HG03442 (cell line): ENCODE measurements at regions not wholly inside any gene's neighbourhood (a gene's known extent, or its start where the extent isn't known, plus 50 kb on each side); places are given as distances from the start of the nearest gene placed in this dataset.

Experiments
- ATAC-seq: cut with Tn5 transposase; IDR thresholded peaks from one replicate; pipeline ENCODE4 v1.9.1; 2021; ENCODE audit warnings: mild to moderate bottlenecking, moderate library complexity; ENCODE audit not compliant: unreplicated experiment

DNA sequence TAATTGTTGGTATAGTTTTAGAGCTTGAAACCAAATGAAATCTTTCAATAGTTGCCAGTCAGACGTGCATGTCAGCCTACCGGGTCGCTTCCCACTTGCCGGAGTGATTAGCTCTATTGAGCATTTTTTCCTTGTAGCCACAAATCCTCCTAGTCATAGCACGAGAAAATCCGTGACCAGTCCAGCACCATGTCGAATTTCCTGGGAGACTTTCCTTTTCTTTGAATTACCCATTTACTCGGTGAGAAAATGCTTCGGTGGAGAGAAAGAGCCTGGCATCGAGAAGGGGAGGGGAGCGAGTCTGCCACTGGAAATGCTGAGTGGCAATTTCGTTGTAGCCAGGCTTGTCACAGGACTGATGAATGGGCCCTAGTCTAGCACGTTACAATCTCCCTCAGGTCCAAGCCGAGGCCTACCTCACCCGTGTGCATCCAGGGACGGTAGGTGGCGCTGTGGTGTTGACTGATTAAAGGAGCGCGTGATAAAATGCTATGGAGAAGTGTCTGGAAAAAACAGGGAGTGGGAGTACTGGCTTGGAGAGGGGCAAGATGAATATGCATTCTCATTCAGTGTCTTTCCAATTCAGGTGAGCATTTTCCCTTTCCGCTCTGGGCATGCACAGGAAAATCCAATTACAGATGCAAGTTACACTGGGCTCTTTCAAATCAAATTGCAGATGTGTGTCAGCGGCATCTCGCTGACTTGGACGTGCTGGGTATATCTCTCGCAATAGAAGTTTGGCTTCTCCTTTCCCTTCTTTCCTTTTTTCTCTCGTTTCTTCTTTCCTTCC lies 238.8 kb downstream of the EDEM1 start:
- ATAC-seq, result peak; percentile 52

DNA sequence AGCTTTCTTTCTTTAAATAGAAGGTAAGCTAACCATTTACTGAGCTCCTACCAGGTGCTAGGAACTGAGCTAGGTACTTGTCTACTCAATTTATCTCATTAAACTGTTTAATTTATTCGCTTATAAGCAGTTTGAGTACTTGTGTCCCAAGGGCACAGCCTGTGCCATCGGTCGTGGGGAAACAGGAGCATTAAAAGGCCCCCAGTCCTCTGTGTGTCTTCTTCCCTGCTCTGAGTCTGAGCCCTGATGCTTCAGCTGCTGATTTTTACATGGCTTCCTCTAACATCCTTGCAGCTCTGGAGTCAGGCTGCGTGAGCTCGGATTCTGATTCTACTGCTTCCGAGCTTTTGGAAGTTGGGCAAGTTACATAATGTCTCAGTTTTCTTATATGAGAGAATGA lies 239.5 kb downstream of the EDEM1 start:
- ATAC-seq, result no peak

DNA sequence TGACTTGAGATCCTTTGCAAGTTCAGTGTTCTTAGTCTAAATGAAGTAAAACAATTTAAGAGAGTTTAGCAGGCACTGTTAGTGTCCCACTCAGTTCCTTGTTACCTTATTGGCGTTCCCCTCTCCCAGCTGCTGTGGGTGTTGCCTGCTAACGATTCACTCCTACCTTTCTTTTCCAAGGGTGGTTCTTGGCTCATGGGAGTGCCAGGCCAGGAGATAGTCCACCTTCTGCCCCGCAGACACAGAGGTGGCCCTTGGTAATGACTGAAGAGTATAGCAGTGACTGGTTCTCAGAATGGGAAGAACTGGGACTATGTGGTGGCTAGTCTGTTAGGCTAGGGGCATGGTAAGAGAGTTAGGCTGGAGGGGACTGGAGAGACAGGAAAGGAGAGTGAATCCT lies 240.4 kb downstream of the EDEM1 start:
- ATAC-seq, result no peak

DNA sequence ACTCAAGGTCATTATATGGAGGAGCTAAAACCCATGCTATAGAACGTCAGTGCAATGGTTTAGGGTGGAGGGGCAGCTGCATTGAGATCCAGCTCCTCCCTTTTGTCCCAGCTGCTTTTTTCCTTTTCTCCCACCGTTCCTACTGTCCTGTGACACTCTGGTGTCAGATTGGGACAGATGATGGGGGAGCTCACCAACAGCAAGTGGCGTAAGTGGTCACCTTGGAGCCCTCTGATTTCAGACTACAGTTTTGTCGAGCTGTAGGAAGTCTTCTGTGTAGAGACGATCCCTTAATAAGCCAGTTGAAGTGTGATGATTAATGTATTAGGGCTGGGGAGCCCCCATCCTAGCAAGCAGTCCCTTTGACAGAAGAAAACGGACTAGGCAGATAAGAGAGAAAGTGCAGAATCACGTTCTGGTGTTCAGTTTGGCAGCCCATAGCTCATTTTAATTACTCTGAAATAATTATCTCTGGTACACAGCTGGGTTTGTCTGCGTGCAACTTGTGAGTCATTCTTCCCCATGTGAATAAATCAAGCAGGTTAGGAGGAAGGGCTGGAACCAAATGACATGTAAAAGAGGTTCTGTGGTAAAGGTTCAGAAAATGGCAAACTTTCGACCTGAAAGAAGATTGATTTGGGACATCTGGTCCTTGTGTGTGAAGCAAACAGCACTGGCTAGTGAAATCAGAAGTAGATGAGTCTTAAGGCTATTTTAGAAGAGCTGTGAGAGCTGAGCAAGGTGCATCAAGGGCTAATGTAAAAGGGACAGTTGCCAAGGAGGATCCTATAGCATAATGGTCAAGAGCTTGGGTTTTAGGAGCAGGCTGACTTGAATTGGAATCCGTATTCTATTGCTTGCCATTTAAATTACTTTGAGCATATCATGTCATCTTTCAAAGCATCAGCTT lies 241.4 kb downstream of the EDEM1 start:
- ATAC-seq, result peak; percentile 77

DNA sequence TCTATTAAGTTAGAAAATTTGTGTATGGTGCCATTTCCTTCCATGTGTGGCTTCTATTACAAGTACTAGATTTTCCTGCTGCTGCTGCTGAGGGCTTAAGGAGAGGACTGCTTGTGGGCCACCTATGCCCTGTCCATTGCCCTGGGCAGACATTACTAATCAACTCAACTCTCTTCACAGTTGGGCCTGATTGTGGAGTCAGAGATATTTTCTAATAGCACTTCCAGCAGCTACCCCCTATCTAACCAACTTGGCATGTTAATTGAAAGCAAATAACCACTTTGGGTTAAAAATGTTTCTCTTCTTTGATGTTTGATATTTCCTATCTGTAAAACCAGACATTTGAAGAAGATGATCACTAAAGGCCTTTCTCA lies 242.0 kb downstream of the EDEM1 start:
- ATAC-seq, result no peak

DNA sequence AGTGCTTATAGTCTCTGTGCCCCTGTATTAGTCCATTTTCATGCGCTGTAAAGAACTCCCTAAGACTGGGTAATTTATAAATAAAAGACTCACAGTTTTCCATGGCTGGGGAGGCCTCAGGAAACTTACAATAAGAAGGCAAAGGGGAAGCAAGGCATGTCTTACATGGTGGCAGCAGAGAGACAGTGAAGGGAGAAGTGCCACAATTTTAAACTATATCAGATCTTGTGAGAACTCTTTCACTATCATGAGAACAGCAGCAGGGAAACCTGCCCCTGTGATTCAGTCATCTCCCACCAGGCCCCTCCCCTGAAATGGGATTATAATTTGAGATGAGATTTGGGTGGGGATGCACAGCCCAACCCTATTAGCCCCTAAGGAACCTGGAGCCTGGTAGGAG lies 243.2 kb downstream of the EDEM1 start:
- ATAC-seq, result no peak

DNA sequence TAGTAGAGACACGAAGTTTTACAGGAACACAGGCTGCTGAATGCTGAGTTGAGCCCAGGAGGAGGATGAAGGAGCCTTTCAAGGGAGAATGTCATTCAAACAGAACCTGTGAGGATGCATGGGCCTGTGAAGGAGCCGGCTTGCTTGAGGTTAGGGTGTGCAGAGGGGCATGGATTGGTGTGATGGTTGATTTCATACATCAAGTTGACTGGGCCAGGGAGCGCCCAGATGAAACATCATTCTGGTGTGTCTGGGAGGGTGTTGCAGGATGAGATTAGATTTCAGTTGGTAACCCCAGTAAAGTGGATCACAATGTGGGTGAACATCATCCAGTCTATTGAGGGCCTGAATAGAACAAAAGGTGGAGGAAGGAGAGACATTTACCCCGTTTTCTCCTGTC lies 243.6 kb downstream of the EDEM1 start:
- no peak for ATAC-seq

DNA sequence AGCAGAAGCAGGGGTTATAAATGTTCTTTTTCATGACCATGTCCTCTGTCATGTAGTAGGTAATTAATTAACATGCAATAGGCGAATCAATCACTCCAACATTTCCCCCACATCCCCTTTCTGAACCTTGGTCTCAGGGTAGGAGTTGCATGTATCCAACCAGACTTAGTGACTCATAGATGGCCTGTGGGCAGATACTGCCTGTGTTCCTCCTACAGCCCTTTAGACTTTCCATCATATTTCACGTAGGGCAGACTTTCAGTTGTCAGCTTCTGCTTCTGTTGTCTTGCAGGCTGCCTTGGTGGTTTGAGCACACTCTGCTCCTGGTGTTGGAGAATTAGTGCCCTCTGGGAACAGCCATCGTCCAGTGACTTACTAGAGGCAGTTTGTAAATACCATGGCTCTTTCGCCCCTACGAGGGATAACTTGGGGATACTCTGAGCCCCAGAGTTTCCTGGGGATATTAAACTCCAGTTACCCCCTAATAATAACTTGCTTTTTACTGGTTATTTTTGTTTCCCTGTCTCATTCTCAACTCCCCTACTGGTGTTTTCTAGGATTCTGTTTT lies 244.4 kb downstream of the EDEM1 start:
- ATAC-seq, result no peak

DNA sequence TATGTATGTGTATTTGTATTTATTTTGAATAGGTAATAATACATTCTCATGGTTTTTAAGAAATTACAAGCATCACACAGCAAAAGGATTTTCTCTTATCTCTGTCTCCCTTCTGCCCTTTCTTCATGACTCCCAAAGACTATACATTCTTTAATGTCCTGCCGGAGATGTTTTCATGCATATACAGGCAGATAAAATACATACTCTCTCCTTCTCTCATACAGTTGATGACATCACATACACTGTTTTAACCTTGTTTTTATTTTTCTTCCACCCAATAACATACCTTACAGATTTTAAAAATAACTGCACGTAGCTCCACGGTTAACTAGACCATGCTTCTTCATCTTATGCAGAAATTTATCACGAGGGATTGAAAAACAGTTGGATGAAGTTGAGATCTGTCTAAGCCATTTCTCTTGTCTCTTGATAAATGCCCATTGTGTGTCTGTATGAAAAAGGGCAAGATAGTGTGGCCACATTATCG lies 249.8 kb downstream of the EDEM1 start:
- no peak for ATAC-seq

DNA sequence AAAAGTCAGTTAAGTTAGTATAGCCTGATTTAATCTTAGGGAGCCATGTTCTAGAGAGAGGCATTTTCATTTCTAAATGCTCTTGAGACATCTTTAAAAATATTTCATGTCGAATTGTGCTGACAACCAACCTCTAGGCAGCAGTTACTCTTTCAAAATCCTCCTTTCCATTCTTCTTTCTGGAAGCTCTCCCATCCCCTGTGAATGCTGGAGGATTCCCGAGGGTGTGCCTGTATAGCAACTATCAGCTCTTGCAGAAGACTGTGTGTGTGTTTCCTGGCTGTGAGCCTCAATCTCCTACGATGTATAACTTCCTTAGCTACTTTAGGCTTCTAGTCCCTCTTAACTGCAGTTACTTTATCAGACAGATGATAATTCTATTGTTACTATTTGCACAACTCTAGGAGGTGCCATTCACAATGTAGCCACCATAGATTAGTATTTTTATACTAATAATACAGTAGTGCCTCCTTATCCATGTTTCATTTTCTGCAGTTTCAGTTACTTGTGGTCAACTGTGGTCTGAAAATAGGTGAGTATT lies 250.3 kb downstream of the EDEM1 start:
- no peak for ATAC-seq

DNA sequence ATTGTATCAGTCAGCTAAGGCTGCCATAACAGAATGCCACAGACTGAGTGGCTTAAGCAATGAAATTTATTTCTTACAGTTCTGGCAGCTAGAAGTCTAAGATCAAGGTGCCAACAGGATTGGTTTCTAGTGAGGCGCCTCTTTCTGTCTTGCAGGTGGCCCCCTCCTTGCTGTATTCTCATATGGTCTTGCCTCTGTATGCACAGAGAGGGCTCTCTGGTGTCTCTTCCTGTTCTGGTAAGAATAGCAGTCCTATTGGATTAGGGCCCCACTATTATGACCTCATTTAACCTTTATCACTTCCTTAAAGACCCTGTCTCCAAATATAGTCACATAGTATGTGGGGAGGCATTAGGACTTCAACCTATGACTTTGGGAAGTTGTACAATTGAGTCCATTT lies 253.9 kb downstream of the EDEM1 start:
- ATAC-seq, result no peak

DNA sequence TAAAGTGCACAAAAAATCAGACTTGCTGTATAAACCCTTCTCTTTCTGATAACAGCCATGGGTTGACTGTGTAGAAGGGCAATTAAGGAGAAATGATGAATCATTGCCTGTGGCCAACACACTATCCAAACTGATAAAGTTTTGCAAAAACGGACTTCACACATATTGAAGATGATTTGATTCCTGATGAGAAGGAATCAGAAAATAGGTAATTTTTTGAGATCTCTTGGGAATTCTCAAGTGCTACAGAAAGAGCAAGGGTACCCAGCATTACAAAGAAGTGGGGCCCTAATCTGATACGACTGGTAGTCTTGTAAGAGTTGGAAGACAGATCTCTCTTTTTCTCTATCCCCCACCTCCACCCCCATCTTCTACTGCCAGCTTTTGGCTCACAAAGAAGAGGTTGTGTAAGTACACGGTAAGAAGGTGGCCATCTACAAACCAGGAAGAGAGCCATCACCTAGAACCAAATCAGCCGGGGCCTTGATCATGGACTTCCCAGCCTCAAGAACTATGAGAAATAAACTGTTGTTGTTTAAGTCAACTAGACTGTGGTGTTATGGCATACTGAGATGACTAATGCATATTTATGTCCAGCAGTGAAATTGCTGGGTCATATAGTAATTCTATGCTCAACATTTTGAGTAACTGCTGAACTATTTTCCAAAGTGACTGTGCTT lies 254.7 kb downstream of the EDEM1 start:
- ATAC-seq, result no peak

DNA sequence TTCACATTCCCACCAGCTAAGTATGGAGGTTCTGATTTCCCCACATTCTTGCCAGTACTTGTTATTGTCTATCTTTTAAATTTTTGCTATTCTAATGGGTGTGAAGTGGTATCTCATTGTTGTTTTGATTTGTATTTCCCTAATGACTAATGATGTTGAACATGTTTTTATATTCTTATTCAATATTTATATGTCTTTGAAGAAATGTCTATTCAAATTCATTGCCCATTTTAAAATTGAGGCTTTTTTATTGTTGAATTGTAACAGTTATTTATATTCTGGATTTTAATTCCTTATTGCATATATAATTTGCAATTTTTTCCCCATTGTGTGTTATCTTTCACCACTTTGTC lies 255.3 kb downstream of the EDEM1 start:
- no peak for ATAC-seq

DNA sequence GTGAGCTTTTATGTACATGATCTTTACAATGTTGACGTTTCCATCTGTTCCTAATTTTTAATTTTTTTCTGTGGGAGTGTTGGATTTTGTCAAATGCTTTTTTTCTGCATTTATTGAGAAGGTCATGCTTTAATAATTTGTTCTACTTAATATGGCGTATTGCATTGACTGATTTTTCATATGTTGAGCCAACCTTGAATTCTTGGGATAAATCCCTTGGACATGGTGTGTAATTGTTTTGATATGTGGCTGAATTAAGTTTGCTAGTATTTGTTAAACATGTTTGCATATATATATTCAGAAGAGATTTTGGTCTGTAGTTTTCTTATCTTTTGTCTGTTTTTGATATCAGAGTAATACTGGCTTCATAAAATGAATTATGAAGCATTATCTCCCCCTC lies 256.7 kb downstream of the EDEM1 start:
- no peak for ATAC-seq

DNA sequence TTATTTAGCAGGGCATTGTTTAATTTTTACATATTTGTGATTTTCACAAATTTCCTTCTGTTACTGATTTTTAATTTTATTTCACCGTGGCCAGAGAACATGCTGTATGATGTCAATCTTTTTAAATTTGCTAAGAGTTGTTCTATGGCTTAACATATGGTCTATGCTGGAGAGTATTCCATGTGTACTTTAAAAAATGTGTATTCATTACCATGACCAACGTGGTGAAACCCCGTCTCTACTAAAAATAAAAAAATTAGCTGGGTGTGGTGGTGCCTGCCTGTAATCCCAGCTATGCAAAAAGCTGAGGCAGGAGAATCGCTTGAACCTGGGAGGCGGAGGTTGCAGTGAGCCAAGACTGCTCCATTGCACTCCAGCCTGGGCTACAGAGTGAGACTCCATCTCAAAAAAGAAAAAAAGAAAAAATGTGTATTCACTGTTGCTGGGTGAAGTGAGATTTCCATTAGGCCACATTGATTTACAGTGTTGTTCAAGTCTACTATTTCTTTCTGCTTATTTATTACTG lies 258.2 kb downstream of the EDEM1 start:
- no peak for ATAC-seq

DNA sequence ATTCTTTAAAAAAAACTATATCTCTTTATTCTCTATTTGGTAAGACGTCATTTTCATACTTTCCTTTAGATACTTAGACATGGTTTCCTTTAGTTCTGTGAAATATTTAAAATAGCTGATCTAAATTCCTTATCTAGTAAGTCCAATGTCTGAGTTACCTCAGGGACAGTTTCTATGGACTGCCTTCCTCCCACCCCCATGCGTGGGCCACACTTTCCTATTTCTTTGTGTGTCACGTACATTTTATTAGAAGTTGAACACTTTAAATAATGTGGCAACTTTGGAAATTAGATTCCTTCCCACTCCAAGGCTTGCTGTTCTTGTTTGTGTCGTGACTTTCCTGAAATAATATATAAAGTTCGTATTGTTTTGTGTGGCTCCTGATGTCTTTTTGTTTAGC lies 260.7 kb downstream of the EDEM1 start:
- no peak for ATAC-seq

DNA sequence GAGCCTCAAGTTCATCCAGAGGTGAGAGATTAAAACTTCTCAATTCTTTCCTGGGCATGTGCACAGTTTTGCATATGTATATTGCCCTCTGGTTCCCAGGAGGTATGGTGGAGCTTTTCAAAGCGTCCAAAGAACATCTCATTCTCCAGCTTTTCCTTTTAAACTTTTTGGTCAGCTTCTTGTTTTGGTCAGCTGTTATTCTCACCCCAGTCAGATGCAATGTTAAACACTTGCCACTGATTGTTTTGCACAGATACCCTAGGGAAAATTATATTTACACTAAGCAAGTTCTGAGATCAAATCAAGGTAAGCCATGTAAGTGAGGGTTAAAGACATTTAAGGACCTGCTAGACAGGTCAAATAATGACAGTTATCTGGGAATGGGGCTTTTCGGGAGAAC lies 261.3 kb downstream of the EDEM1 start:
- no peak for ATAC-seq

DNA sequence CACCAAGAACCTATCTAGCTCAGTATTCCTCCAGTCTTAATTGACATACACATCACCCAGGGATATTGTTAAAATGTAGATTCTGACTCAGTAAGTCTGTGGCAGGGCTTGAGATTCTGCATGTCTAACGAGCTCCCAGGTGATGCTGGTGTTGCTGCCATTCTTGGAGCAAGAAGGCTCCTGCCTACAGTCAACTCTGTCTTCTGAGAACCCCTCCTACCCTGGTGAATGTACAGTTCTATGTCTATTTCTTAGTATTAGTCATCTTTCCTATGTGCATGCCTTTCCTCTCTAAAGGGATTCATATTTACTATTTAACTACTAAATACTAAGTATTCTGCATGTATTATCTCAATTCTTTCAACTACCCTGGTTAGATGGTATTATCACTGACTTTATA lies 268.7 kb downstream of the EDEM1 start:
- ATAC-seq, result no peak

DNA sequence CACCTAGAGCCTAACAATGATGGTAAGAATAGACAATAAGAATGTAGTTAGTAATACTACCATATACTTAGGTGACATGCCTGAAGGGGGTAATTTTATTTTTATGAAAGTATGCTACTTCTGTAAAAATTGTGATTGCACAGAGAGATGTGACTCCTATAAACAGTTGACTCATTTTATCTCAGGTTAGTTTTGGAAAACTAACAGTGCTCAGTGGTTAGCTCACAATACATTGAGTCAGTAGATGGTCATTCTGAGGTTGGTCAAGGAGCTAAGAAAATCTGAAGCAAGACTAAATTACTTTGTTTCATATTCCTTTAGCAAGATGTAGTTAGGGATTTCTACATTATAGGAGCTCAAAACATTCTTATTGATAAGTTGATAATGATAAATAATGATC lies 271.0 kb downstream of the EDEM1 start:
- no peak for ATAC-seq

DNA sequence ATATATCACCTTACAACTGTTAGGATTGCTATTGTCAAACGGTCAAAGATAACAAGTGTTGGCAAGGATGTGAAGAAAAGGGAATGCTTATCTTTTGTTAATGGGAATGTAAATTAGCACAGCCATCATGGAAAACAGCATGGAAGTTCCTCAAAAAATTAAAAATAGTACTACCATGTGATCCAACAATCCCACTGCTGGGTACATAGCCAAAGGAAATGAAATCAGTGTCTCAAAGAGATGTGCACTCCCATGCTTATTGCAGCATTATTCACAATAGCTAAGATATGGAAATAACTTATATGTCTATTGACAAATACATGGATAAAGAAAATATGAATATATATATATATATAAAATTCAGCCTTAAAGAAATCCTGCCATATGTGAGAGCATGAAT lies 274.6 kb downstream of the EDEM1 start:
- no peak for ATAC-seq

DNA sequence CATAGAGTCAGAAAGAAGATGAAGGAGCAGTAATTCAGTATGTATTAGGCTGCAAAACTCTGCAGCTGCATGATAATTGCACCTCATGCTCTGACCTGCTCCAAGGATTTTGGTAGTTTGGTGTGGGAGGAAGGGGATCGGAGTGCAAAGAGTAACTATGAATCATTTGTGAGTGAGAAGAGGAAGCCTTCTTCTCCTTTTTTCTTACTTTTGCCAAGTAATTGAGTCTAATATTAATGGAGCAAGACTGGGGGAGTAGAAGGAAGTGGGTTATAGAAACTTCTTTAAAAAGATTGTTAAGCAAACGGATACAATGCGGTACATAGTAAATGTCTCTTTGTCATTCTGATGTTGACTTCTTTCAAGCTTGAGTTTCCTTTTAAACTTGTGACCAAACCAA lies 276.5 kb downstream of the EDEM1 start:
- no peak for ATAC-seq
